ENCODE measurements at regions not wholly inside any gene's neighbourhood (a gene's known extent, or its start where the extent isn't known, plus 50 kb on each side); places are given as distances from the start of the nearest gene placed in this dataset.

DNA sequence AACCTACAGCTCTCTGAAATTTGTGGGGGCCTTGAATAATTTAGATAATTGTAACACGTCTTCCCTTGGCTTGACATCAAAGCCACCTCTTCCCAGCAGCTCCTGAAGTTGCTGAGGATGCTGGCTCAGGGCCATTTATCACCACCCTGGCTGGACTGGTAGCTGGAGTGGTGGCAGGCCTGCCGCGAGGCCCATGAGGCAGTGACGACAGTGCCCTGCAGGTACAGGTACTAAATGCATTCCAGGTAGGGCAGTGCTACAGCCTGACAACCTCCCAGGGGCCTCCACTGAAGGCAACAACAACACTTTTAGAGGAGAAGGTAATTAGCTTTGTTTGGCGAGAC is 270.2 kb upstream of the KLF4 start:
- H3K4me3 ChIP-seq (ENCODE audit: low read depth, low read length): no peak overlapping the region
- TF ChIP-seq, protein P1, sequence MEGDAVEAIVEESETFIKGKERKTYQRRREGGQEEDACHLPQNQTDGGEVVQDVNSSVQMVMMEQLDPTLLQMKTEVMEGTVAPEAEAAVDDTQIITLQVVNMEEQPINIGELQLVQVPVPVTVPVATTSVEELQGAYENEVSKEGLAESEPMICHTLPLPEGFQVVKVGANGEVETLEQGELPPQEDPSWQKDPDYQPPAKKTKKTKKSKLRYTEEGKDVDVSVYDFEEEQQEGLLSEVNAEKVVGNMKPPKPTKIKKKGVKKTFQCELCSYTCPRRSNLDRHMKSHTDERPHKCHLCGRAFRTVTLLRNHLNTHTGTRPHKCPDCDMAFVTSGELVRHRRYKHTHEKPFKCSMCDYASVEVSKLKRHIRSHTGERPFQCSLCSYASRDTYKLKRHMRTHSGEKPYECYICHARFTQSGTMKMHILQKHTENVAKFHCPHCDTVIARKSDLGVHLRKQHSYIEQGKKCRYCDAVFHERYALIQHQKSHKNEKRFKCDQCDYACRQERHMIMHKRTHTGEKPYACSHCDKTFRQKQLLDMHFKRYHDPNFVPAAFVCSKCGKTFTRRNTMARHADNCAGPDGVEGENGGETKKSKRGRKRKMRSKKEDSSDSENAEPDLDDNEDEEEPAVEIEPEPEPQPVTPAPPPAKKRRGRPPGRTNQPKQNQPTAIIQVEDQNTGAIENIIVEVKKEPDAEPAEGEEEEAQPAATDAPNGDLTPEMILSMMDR (IDR thresholded peaks at IDR 0.05; ENCODE audit: insufficient read depth, low read depth, low read length, missing control alignments): no peak
- DNase-seq (ENCODE audit: low read depth): no peak

DNA sequence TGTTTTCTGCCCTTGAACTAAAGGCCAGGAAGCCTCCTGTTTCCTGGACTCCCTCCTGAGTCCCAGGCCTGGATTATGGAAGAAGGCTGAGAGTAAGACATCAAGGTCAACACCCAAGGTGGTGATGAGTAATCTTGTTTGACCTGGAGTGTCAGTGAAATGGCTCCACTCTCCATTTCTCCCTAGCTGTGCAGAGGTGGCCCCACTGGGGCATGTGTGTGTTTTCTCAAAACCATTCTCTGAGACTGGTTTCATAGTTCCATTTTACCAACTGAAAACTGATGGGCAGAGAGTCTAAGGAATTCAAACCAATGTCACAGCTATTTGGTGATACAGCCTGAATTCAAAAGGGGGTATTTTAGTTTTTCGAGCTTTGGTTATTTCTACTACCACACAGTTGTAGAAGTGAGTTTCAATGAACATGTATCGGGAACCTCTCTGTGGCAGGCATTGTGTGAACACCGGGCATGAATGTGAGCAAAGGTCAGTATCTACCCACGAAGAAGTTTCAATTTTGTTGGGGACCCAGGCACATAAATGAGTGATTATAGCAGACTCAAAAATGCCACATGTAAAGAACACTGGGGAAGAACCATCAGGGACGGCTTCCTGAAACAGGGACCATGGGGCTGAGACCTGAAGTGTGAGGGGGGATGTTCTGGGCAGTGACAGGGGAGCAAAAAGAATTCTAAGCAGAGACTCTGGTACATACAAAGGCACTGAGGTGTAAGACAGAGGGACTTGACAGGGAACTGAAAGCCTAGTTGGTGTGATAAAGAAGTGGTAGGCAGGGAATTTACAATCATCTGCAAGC is 269.6 kb upstream of the KLF4 start:
- H3K4me3 ChIP-seq (ENCODE audit: low read depth, low read length): no peak overlapping the region
- peak; percentile 49 for DNase-seq (ENCODE audit: low read depth)
- TF ChIP-seq, protein P1 (IDR thresholded peaks at IDR 0.05; ENCODE audit: insufficient read depth, low read depth, low read length, missing control alignments): no peak

DNA sequence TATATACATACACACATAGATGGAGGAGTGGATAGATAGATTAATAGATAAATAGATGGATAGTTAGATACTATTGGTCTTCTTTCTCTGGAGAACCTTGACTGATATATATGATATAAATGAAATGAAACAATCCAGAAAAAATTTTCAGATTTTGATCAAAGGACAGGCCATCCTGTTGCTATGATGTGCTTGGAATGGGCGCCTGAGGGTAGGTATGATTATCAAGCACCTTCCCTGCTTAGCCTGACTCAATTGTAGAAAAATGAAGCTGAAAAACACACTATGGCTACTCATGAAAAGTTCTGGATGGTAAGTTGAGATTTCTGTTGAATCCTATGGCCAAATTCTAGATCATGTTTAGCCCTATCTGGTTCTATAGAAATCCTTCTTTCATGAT is 266.5 kb upstream of the KLF4 start:
- DNase-seq (ENCODE audit: low read depth): no peak
- TF ChIP-seq, protein P1 (IDR thresholded peaks at IDR 0.05; ENCODE audit: insufficient read depth, low read depth, low read length, missing control alignments): no peak
- no peak overlapping the region for H3K4me3 ChIP-seq (ENCODE audit: low read depth, low read length)

DNA sequence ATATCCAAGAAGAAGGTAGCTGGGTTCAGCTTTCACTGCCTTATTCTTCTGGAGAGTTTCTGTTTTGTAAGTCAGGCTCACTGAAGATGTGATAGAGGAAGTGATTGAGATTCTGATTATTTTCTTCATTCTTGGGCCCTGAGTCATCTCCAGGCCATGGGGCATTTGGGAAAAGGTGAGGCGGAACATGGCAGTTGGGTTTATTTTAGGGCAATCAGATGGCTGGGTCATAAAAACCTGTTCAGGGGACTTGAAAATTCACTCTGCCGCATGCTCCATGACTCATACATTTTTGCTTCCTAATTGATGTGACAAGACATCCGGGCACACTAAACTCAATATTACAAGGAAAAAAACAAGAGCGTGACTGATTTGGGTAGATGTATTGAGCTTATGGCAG is 265.7 kb upstream of the KLF4 start:
- TF ChIP-seq, protein P1 (IDR thresholded peaks at IDR 0.05; ENCODE audit: insufficient read depth, low read depth, low read length, missing control alignments): no peak
- no peak for DNase-seq (ENCODE audit: low read depth)

DNA sequence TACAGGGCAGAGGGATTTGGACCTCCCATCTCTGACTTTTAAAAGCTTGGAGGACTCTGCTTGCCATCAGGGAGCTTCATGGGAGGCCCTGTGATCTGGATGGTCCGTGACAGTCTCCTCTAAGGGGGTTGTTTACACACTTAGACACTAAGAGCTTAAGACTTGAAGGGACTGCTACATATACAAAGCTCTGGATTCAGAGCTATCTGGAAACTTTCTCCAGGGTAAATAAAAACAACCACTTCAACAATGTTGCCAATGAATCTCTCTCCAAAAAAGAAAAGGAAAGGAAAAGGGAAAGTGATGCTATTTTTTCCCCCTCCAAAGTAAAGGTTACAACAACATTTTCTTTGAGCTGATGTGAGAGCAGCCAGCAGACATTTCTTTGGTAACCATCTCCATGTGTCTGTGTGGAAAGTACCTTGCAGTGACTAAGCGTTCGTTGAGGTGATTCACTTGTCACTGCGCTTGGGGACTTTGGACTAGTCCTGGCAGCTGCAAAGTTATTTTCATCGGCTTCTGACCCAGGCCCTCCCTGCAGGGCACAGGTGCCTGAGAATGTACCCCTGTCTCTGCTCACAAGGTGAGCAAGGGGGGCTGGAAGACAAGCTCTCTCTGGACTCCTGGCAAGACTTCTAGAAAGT is 262.1 kb upstream of the KLF4 start:
- peak overlapping the region; percentile 23; the same call in 1 of the 2 replicates for H3K4me3 ChIP-seq (ENCODE audit: low read depth, low read length)
- DNase-seq (ENCODE audit: low read depth): peak; percentile 84
- TF ChIP-seq, protein P1 (IDR thresholded peaks at IDR 0.05; ENCODE audit: insufficient read depth, low read depth, low read length, missing control alignments): no peak

More for the DNA sequence above, 265.7 kb upstream of the KLF4 start:
- H3K4me3 ChIP-seq (ENCODE audit: low read depth, low read length): no peak overlapping the region

DNA sequence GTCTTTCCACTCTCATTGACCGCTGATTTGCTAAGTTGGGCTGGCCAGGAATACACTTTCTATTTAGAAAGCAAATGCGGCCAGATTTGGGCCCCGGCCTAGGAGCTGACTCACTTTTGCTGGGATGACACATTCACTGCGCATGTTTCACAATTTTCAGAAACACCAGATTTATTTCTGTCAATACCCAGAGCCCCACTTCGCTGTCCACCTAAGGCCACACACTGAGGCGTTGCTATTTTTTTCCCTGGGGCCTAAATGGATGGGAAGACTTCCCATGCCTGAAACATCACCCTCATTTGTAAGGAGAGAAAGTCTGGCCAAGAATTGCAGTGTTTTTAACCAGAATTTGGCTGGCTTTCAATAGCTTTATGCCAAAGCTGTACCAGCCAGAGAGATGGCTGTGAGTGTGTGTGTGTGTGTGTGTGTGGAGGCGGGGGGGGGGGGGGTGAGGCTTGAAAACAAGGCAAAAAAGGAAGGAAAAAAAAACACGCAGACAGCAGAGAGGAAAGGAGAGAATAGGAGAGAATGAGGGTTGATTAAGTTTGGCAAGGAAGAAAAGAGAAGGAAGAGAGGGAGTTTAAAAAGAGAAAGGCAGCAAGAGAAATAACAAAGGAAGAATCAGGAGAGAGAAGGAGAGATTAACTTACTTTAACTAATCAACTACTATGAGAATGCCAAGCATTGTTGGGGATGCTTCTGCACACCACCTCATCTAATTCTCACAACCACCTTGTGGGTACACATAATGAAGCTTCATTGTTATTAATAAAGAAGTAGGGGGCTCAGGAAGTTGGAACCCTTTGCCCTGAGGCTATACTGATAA is 261.4 kb upstream of the KLF4 start:
- TF ChIP-seq, protein P1 (IDR thresholded peaks at IDR 0.05; ENCODE audit: insufficient read depth, low read depth, low read length, missing control alignments): no peak
- peak; percentile 63 for DNase-seq (ENCODE audit: low read depth)
- no peak overlapping the region for H3K4me3 ChIP-seq (ENCODE audit: low read depth, low read length)
